ENCODE measurements at regions not wholly inside any gene's neighbourhood (a gene's known extent, or its start where the extent isn't known, plus 50 kb on each side); places are given as distances from the start of the nearest gene placed in this dataset.

DNA sequence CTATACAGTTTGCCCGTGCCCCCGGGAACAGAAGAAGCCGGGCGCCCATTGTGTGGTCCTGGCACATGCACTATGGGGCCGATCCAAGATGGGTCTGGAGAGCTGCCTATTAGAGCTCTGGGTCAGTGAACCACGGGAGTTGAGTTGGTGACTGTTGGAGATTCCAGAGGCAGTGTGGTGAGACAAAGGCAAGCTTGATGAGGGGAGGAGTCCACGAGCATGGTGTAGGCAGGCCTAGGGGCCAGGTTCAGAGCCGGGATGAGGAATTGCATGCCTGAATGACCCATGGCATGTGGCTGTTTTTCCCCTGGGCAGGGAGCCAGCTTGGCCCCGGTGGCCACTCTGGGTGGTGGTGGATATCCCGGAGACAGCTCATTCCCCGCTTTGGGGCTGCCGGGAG is 84.4 kb upstream of the STC2 start:
- H3K27me3 ChIP-seq (replicated peaks in 1 of 4; ENCODE audit: control insufficient read depth in 3 of 4, extremely low read depth in 1 of 4, insufficient read depth in 3 of 4, low read length in 3 of 4) = no peaks in the 10 kb centered on the region
- CTCF ChIA-PET (ENCODE audit: partially characterized antibody) = interaction anchor here (1.0 to 2.6 kb wide), 3 partner anchors 11 to 160 kb away, joined by 3 to 9 read pairs (median 6); no protein-coding TSS in a partner anchor
- H3K9ac ChIP-seq (replicated peaks in 1 of 4; ENCODE audit: extremely low read depth in 1 of 4, low read depth in 3 of 4, low read length in 3 of 4) = no peak overlapping the region
- no peak overlapping the region for H3K14ac ChIP-seq (ENCODE audit: insufficient read length)
- H2BK15ac ChIP-seq (ENCODE audit: low read length) = no peak overlapping the region
- H3K23ac ChIP-seq (ENCODE audit: insufficient read length) = no peak overlapping the region
- no peak for FAIRE-seq
- H3K36me3 ChIP-seq (ENCODE audit: control insufficient read depth in 2 of 4, insufficient read depth in 4 of 4, low read length in 3 of 4) = no peaks in the 10 kb centered on the region
- POLR2A ChIA-PET (ENCODE audit: partially characterized antibody) = interaction anchor here (0.7 kb wide), 1 partner anchor 105 kb away, joined by 3 read pairs; no protein-coding TSS in a partner anchor
- no peak overlapping the region for H4K5ac ChIP-seq (ENCODE audit: insufficient read length, low read depth, low read length)
- H3K9me3 ChIP-seq (ENCODE audit: insufficient read depth in 2 of 2, low read depth in 1 of 2, low read length in 1 of 2) = peaks cover 4% of the 10 kb centered on the region in 2 experiments; a peak in 1 of 4 replicates
- no peak overlapping the region for H3K4ac ChIP-seq (replicated peaks; ENCODE audit: insufficient read length, low read depth, low read length)
- no peak overlapping the region for H3K56ac ChIP-seq (replicated peaks; ENCODE audit: insufficient read length, low read depth, low read length)
- no peaks in the 10 kb centered on the region for H3K79me1 ChIP-seq (ENCODE audit: low read depth, low read length)
- H2BK120ac ChIP-seq (replicated peaks; ENCODE audit: low read depth, low read length) = no peak overlapping the region
- no peaks in the 10 kb centered on the region; a peak in 1 of 7 replicates for H3K4me1 ChIP-seq (replicated peaks in 1 of 4; ENCODE audit: control insufficient read depth in 3 of 4, insufficient read depth in 4 of 4, low read length in 3 of 4)
- H2BK5ac ChIP-seq (ENCODE audit: low read depth, low read length) = no peak overlapping the region
- TF ChIP-seq, protein P1, sequence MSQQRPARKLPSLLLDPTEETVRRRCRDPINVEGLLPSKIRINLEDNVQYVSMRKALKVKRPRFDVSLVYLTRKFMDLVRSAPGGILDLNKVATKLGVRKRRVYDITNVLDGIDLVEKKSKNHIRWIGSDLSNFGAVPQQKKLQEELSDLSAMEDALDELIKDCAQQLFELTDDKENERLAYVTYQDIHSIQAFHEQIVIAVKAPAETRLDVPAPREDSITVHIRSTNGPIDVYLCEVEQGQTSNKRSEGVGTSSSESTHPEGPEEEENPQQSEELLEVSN (IDR thresholded peaks at IDR 0.05) = 0 out of 2 replicates have a peak, but pooled peaks have one; percentile 38
- TF ChIP-seq, protein P2, sequence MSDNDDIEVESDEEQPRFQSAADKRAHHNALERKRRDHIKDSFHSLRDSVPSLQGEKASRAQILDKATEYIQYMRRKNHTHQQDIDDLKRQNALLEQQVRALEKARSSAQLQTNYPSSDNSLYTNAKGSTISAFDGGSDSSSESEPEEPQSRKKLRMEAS (IDR thresholded peaks at IDR 0.05) = peak; percentile 65; the same call in 1 of the 2 replicates
- no peak for TF ChIP-seq RAD21 (IDR thresholded peaks at IDR 0.05 in 1 of 2, conservative IDR thresholded peaks at IDR 0.05 in 1 of 2; ENCODE audit: low read depth in 2 of 2, low read length in 2 of 2)
- H3K27ac ChIP-seq (ENCODE audit: low read depth, low read length) = no peak overlapping the region
- no peak for DNase-seq (ENCODE audit: low read depth in 1 of 2, low spot score in 2 of 2)
- H2AK5ac ChIP-seq (ENCODE audit: low read depth, low read length) = no peak overlapping the region
- no peak overlapping the region for H3K4me2 ChIP-seq (ENCODE audit: insufficient read depth in 1 of 2, low read depth in 2 of 2, low read length in 2 of 2)
- H3K79me2 ChIP-seq (ENCODE audit: control insufficient read depth in 1 of 2, insufficient read depth in 2 of 2, low read length in 2 of 2) = no peaks in the 10 kb centered on the region
- H2BK12ac ChIP-seq (ENCODE audit: low read depth, low read length) = no peak overlapping the region
- H3K18ac ChIP-seq (ENCODE audit: extremely low read depth, low read length) = no peak overlapping the region
- H4K20me1 ChIP-seq (replicated peaks in 1 of 2; ENCODE audit: control insufficient read depth in 1 of 2, insufficient read depth in 2 of 2, low read length in 2 of 2) = no peaks in the 10 kb centered on the region
- H3K23me2 ChIP-seq (ENCODE audit: low read depth, low read length) = no peaks in the 10 kb centered on the region; the same call in 1 of the 2 replicates
- WGBS, 2 experiments (ENCODE audit: extremely low coverage in 1 of 2, insufficient coverage in 1 of 2, insufficient read length in 1 of 2, insufficient replicate concordance in 2 of 2, low coverage in 1 of 2, low lambda C conversion rate in 2 of 2, missing lambda C conversion rate in 1 of 2) = 90% methylated on average over 12 of the region's 12 CpGs; no CpG with 5 or more reads in 1 of the 2 experiments
- no peak overlapping the region for H4K91ac ChIP-seq (replicated peaks; ENCODE audit: insufficient read length, low read length)
- H2BK20ac ChIP-seq (ENCODE audit: low read length) = no peak overlapping the region
- no peak overlapping the region for H2AFZ ChIP-seq (ENCODE audit: low read length)
- no peak overlapping the region for H3K4me3 ChIP-seq (ENCODE audit: extremely low read depth in 1 of 4, insufficient read depth in 2 of 4, low read depth in 3 of 4, low read length in 4 of 4)
- no peak overlapping the region for H4K8ac ChIP-seq (ENCODE audit: extremely low read depth, insufficient read depth, low read length)

Data from H1 (cell line).